HepG2 (cell line): ENCODE measurements at regions not wholly inside any gene's neighbourhood (a gene's known extent, or its start where the extent isn't known, plus 50 kb on each side); places are given as distances from the start of the nearest gene placed in this dataset.

Source experiments
- ATAC-seq: fragments of 200-7000 bp; cut with Tn5 transposase; 3 replicates; pipeline ENCODE4 v1.9.1; 2020; ENCODE audit warnings: mild to moderate bottlenecking, moderate library complexity
- BruUV-seq: library from RNA; stranded (reverse); fragments of 400-500 nt; replicated peaks from 2 replicates; lab custom pipeline; 2021; lab: Mats Ljungman, UMichigan
- CTCF ChIA-PET: fragments of 300-600 bp; formaldehyde crosslinking; extraction: SDS; loops from one replicate; lab custom pipeline; 2021; ENCODE audit warnings: low total read pairs, inconsistent platforms, low intra/inter-chr PET ratio; lab: Yijun Ruan, JAX
- POLR2A ChIA-PET: fragments of 350-600 bp; sonication (Branson Sonifier 250); formaldehyde crosslinking; loops from one replicate; lab custom pipeline; 2020; ENCODE audit warnings: antibody characterized with exemption, inconsistent platforms; lab: Yijun Ruan, JAX
- DNase-seq: peaks from one replicate; pipeline ENCODE4 v3.0.0-alpha.2; 2015; ENCODE audit warnings: low spot score
- FAIRE-seq: peaks from 3 replicates; lab custom pipeline; 2011; peaks lifted over from hg19 to GRCh38; lab: Jason Lieb, UNC
- H2AFZ ChIP-seq: one replicate; pipeline ENCODE4 v1.6.1; 2011; ENCODE audit warnings: low read length, inconsistent platforms
- H3K27ac ChIP-seq: fragments of 300-600 bp; 3 replicates; pipeline ENCODE4 v1.8.0; 2011; ENCODE audit warnings: mixed run types, mild to moderate bottlenecking, mixed read lengths, low read length, inconsistent platforms; ENCODE audit not compliant: insufficient read depth; ENCODE audit errors: extremely low read length
- H3K27me3 ChIP-seq, 2 experiments: fragments of 200-600 bp in 1 of 2; 2 replicates in 1 of 2; 3 replicates in 1 of 2; pipeline versions ENCODE4 v1.6.0 to v1.8.0; 2011; ENCODE audit warnings: low read length in 2 of 2, mild to moderate bottlenecking in 2 of 2, moderate library complexity in 2 of 2, inconsistent platforms in 1 of 2; ENCODE audit not compliant: insufficient read depth in 2 of 2, control insufficient read depth in 1 of 2
- H3K36me3 ChIP-seq, 2 experiments: fragments of 200-600 bp in 1 of 2; replicated peaks in 1 of 2; 2 replicates in 1 of 2; 3 replicates in 1 of 2; pipeline versions ENCODE4 v1.5.1 to v1.8.0; 2011; ENCODE audit warnings: low read length in 2 of 2, inconsistent platforms in 1 of 2; ENCODE audit not compliant: insufficient read depth in 2 of 2, control insufficient read depth in 1 of 2
- H3K4me1 ChIP-seq: 2 replicates; pipeline ENCODE4 v1.5.1; 2012; ENCODE audit warnings: low read length, inconsistent platforms; ENCODE audit not compliant: insufficient read depth
- H3K4me2 ChIP-seq: 2 replicates; pipeline ENCODE4 v1.6.0; 2011; ENCODE audit warnings: low read depth, low read length, inconsistent platforms
- H3K4me3 ChIP-seq, 3 experiments: fragments of 200-600 bp in 1 of 3; sonication (generic), shearing (Covaris generic) in 1 of 3; replicated peaks in 1 of 3; 2 replicates each; pipeline ENCODE4 v1.5.1; 2011 to 2016; ENCODE audit warnings: low read length in 3 of 3, inconsistent platforms in 2 of 3, low read depth in 2 of 3, mild to moderate bottlenecking in 2 of 3, control low read depth in 1 of 3, mixed read lengths in 1 of 3; ENCODE audit not compliant: insufficient read depth in 1 of 3
- H3K79me2 ChIP-seq: one replicate; pipeline ENCODE4 v1.6.1; 2011; ENCODE audit warnings: low read length, inconsistent platforms; ENCODE audit not compliant: insufficient read depth
- H3K9ac ChIP-seq: 2 replicates; pipeline ENCODE4 v1.6.0; 2011; ENCODE audit warnings: mild to moderate bottlenecking, low read depth, low read length, inconsistent platforms; ENCODE audit not compliant: insufficient read depth
- H3K9me3 ChIP-seq: 2 replicates; pipeline ENCODE4 v1.5.1; 2012; ENCODE audit warnings: mild to moderate bottlenecking, low read length
- H4K20me1 ChIP-seq: 2 replicates; pipeline ENCODE4 v1.6.0; 2011; ENCODE audit warnings: inconsistent platforms, mild to moderate bottlenecking, low read length, moderate library complexity; ENCODE audit not compliant: insufficient read depth
- BRCA1 ChIP-seq: sonication (generic); formaldehyde crosslinking; IDR thresholded peaks from 2 replicates; pipeline ENCODE4 v1.4.0; 2020; ENCODE audit warnings: missing genetic modification reagents
- ERF ChIP-seq: IDR thresholded peaks from 2 replicates; pipeline ENCODE4 v1.6.1; 2018; ENCODE audit warnings: missing biosample characterization, missing genetic modification reagents
- HNRNPK ChIP-seq: fragments of 200-400 bp; formaldehyde crosslinking; IDR thresholded peaks from 2 replicates; pipeline ENCODE4 v1.6.1; 2018; ENCODE audit warnings: low read length, low read depth, moderate library complexity, mild to moderate bottlenecking; ENCODE audit not compliant: poor library complexity, severe bottlenecking
- SALL2 ChIP-seq: sonication (generic); formaldehyde crosslinking; IDR thresholded peaks from 2 replicates; pipeline ENCODE4 v1.8.1; 2023; ENCODE audit warnings: mild to moderate bottlenecking, missing genetic modification reagents, inconsistent platforms
- SP4 ChIP-seq: sonication (generic); formaldehyde crosslinking; IDR thresholded peaks from 2 replicates; pipeline ENCODE4 v1.8.1; 2023; ENCODE audit warnings: mild to moderate bottlenecking, missing genetic modification reagents
- SPEN ChIP-seq: sonication (generic); formaldehyde crosslinking; IDR thresholded peaks from 2 replicates; pipeline ENCODE4 v1.5.1; 2020; ENCODE audit warnings: low read depth, mild to moderate bottlenecking, missing genetic modification reagents
- ZNF615 ChIP-seq: sonication (generic); formaldehyde crosslinking; IDR thresholded peaks from 2 replicates; pipeline ENCODE4 v1.5.0; 2020; ENCODE audit warnings: mild to moderate bottlenecking, missing genetic modification reagents, borderline replicate concordance
- ZNF747 ChIP-seq: sonication (generic); formaldehyde crosslinking; IDR thresholded peaks from 2 replicates; pipeline ENCODE4 v1.8.1; 2023; ENCODE audit warnings: missing genetic modification reagents, mild to moderate bottlenecking, borderline replicate concordance
- WGBS: methylation state at CpG from one replicate; pipeline ENCODE4 v1.1.6; 2017; ENCODE audit warnings: low lambda C conversion rate; 5-methylcytosine and 5-hydroxymethylcytosine counted together
- in situ Hi-C: cut with HindIII; loops from 2 replicates; pipeline ENCODE4 v1.10.0; 2017; ENCODE audit warnings: low pct_unique_long_range_greater_than_20kb; ENCODE audit not compliant: extremely low pct_ligation_motif_present
- intact Hi-C: fragments of 100-400 bp; cut with micrococcal nuclease; formaldehyde crosslinking; loops from one replicate; pipeline ENCODE4 v1.10.0; 2022; ENCODE audit not compliant: unreplicated experiment
- TF ChIP-seq, protein P1 (sequence below): sonication (generic); formaldehyde crosslinking; IDR thresholded peaks from 2 replicates; pipeline ENCODE4 v1.8.1; 2023; ENCODE audit warnings: mild to moderate bottlenecking, missing genetic modification reagents
- TF ChIP-seq, protein P2 (sequence below): sonication (generic); formaldehyde crosslinking; IDR thresholded peaks from 2 replicates; pipeline ENCODE4 v1.5.0; 2020; ENCODE audit warnings: missing genetic modification reagents
- TF ChIP-seq, protein P3 (sequence below), 2 experiments: sonication (generic) in 1 of 2; formaldehyde crosslinking in 1 of 2; IDR thresholded peaks; 2 replicates each; pipeline versions ENCODE4 v1.4.0 to v1.6.1; 2018 to 2020; ENCODE audit warnings: missing genetic modification reagents in 2 of 2, borderline replicate concordance in 1 of 2, low read depth in 1 of 2, mild to moderate bottlenecking in 1 of 2, missing biosample characterization in 1 of 2
- TF ChIP-seq, protein P4 (sequence below): sonication (generic); formaldehyde crosslinking; IDR thresholded peaks from 2 replicates; pipeline ENCODE4 v1.5.0; 2020; ENCODE audit warnings: mild to moderate bottlenecking, missing genetic modification reagents
- TF ChIP-seq, protein P5 (sequence below): sonication (generic); formaldehyde crosslinking; IDR thresholded peaks from 2 replicates; pipeline ENCODE4 v1.4.0; 2020; ENCODE audit warnings: low read depth, mild to moderate bottlenecking, missing genetic modification reagents

DNA sequence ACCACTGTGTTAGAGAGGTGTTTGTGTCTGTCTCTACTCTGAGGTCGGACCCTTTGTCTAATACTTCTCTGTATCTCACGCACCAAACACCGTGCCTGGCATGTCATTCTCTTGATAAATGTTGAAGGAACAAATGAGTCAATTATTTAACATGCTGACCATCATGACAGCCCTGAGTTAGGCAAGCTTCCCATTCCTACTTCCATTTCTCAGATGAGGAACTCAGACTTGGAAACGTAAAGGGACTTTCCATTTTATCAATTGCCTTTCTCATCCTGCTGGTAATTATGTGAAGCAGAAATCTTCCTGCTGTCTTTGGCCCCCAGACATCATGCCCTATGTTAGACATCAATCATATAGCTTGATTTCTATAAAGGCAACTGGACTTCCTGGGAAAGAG is 227.0 kb upstream of the ECI2 start (continued):
- no peak for TF ChIP-seq ZNF615 (CRISPR knock-in tag)
- TF ChIP-seq, protein P1, sequence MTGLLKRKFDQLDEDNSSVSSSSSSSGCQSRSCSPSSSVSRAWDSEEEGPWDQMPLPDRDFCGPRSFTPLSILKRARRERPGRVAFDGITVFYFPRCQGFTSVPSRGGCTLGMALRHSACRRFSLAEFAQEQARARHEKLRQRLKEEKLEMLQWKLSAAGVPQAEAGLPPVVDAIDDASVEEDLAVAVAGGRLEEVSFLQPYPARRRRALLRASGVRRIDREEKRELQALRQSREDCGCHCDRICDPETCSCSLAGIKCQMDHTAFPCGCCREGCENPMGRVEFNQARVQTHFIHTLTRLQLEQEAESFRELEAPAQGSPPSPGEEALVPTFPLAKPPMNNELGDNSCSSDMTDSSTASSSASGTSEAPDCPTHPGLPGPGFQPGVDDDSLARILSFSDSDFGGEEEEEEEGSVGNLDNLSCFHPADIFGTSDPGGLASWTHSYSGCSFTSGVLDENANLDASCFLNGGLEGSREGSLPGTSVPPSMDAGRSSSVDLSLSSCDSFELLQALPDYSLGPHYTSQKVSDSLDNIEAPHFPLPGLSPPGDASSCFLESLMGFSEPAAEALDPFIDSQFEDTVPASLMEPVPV, result no peak
- TF ChIP-seq, protein P2, sequence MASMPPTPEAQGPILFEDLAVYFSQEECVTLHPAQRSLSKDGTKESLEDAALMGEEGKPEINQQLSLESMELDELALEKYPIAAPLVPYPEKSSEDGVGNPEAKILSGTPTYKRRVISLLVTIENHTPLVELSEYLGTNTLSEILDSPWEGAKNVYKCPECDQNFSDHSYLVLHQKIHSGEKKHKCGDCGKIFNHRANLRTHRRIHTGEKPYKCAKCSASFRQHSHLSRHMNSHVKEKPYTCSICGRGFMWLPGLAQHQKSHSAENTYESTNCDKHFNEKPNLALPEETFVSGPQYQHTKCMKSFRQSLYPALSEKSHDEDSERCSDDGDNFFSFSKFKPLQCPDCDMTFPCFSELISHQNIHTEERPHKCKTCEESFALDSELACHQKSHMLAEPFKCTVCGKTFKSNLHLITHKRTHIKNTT (CRISPR knock-in tag), result no peak
- TF ChIP-seq SPEN (CRISPR knock-in tag), result no peak
- TF ChIP-seq BRCA1, result no peak
- no peak for TF ChIP-seq SALL2 (CRISPR knock-in tag)
- no peak for TF ChIP-seq HNRNPK

DNA sequence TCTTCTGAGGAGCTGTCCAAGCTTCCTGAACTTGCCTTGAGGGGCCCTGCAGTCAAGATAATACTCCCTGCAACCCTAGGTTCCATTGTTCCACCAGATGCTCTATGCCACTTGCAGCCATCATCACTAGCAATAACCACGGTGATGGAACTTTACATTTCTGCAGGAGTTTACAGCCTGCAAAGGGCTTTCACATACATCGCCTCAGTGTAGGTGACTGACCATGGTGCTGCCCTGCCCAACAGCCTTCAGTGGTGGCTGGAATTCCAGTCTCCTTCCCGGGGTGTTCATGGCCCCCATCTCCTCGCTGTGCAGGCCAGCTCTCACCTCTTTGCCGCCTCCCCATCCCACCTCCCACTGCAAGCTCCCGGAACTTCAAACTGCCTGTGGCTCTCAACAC is 225.5 kb upstream of the ECI2 start:
- no peak overlapping the region for H3K4me3 ChIP-seq
- no peaks in the 10 kb centered on the region for H4K20me1 ChIP-seq
- ATAC-seq (no peak), FAIRE-seq (no peak), DNase-seq (no peak)
- H2AFZ ChIP-seq, result no peak overlapping the region
- no TSS peak for BruUV-seq
- no peaks in the 10 kb centered on the region for H3K9me3 ChIP-seq
- intact Hi-C loops (no loop called here), in situ Hi-C loops (no loop called here)
- H3K36me3 ChIP-seq, result no peaks in the 10 kb centered on the region
- CTCF ChIA-PET, result no interaction called here
- 0 out of 2 replicates have a peak, but pooled peaks cover 10% of the 10 kb centered on the region for H3K4me1 ChIP-seq
- POLR2A ChIA-PET, result no interaction called here
- no peak overlapping the region for H3K9ac ChIP-seq
- H3K79me2 ChIP-seq, result no peaks in the 10 kb centered on the region
- no peak overlapping the region for H3K4me2 ChIP-seq
- H3K27ac ChIP-seq, result no peak overlapping the region
- 38% methylated on average over 5 of the region's 6 CpGs for WGBS
- H3K27me3 ChIP-seq, result peaks cover 2 to 29% of the 10 kb centered on the region in 2 experiments; a peak in 3 of 5 replicates
- TF ChIP-seq ZNF747 (CRISPR knock-in tag), result no peak
- TF ChIP-seq, protein P3, sequence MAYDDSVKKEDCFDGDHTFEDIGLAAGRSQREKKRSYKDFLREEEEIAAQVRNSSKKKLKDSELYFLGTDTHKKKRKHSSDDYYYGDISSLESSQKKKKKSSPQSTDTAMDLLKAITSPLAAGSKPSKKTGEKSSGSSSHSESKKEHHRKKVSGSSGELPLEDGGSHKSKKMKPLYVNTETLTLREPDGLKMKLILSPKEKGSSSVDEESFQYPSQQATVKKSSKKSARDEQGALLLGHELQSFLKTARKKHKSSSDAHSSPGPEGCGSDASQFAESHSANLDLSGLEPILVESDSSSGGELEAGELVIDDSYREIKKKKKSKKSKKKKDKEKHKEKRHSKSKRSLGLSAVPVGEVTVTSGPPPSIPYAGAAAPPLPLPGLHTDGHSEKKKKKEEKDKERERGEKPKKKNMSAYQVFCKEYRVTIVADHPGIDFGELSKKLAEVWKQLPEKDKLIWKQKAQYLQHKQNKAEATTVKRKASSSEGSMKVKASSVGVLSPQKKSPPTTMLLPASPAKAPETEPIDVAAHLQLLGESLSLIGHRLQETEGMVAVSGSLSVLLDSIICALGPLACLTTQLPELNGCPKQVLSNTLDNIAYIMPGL (CRISPR knock-in tag; IDR thresholded peaks at IDR 0.05; ENCODE audit: borderline replicate concordance in 1 of 2, low read depth in 1 of 2), result no peak
- no peak for TF ChIP-seq SP4 (CRISPR knock-in tag)
- no peak for TF ChIP-seq ERF
- TF ChIP-seq, protein P4, sequence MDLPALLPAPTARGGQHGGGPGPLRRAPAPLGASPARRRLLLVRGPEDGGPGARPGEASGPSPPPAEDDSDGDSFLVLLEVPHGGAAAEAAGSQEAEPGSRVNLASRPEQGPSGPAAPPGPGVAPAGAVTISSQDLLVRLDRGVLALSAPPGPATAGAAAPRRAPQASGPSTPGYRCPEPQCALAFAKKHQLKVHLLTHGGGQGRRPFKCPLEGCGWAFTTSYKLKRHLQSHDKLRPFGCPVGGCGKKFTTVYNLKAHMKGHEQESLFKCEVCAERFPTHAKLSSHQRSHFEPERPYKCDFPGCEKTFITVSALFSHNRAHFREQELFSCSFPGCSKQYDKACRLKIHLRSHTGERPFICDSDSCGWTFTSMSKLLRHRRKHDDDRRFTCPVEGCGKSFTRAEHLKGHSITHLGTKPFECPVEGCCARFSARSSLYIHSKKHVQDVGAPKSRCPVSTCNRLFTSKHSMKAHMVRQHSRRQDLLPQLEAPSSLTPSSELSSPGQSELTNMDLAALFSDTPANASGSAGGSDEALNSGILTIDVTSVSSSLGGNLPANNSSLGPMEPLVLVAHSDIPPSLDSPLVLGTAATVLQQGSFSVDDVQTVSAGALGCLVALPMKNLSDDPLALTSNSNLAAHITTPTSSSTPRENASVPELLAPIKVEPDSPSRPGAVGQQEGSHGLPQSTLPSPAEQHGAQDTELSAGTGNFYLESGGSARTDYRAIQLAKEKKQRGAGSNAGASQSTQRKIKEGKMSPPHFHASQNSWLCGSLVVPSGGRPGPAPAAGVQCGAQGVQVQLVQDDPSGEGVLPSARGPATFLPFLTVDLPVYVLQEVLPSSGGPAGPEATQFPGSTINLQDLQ (CRISPR knock-in tag), result no peak
- TF ChIP-seq, protein P5, sequence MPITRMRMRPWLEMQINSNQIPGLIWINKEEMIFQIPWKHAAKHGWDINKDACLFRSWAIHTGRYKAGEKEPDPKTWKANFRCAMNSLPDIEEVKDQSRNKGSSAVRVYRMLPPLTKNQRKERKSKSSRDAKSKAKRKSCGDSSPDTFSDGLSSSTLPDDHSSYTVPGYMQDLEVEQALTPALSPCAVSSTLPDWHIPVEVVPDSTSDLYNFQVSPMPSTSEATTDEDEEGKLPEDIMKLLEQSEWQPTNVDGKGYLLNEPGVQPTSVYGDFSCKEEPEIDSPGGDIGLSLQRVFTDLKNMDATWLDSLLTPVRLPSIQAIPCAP (CRISPR knock-in tag), result no peak
